ENCODE measurements at regions not wholly inside any gene's neighbourhood (a gene's known extent, or its start where the extent isn't known, plus 50 kb on each side); places are given as distances from the start of the nearest gene placed in this dataset.

DNA sequence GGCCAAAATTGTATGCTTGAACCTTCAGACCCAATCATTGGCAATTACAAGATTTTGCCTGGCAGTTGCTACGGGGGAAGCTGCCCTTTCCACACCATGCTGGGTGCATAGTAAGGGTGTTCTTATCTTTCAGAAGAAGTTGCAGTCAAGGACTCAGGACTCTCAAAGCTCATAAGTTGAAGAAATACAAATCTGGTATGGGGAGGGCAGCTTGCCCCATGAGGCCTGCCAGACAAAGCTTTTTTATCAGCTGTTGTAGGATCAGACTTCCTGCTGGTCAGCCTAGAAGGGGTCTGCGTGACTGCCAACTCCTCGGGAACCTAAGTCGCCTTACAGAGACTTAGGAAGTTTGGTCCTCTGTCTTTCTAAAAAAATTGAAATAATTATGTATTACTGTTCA lies 174.9 kb upstream of the TECRL start:
- TF ChIP-seq, protein P1, sequence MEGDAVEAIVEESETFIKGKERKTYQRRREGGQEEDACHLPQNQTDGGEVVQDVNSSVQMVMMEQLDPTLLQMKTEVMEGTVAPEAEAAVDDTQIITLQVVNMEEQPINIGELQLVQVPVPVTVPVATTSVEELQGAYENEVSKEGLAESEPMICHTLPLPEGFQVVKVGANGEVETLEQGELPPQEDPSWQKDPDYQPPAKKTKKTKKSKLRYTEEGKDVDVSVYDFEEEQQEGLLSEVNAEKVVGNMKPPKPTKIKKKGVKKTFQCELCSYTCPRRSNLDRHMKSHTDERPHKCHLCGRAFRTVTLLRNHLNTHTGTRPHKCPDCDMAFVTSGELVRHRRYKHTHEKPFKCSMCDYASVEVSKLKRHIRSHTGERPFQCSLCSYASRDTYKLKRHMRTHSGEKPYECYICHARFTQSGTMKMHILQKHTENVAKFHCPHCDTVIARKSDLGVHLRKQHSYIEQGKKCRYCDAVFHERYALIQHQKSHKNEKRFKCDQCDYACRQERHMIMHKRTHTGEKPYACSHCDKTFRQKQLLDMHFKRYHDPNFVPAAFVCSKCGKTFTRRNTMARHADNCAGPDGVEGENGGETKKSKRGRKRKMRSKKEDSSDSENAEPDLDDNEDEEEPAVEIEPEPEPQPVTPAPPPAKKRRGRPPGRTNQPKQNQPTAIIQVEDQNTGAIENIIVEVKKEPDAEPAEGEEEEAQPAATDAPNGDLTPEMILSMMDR (conservative IDR thresholded peaks at IDR 0.05; ENCODE audit: low read length): no peak
- no peak for DNase-seq (ENCODE audit: low read depth)
- H3K4me3 ChIP-seq (ENCODE audit: low read length): no peak overlapping the region

DNA sequence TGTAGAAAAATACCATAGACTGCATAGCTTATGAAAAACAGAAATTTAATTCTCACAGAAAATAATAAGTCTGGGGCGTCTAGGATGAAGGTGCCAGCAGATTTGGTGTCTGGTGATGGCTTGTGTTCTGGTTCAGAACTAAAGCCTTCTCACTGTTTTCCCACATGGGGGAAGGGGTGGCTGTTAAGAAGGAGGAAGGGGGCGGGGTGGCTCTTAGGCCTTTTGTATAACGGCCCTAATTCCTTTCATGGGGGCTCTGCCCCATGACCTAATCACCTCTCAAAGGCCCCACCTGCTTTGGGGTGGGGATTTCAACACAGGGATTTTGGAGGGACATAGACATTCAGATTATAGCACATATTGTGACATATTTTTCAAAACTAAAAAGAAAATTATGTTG lies 173.2 kb upstream of the TECRL start:
- TF ChIP-seq, protein P1 (conservative IDR thresholded peaks at IDR 0.05; ENCODE audit: low read length): no peak
- no peak for DNase-seq (ENCODE audit: low read depth)
- H3K4me3 ChIP-seq (ENCODE audit: low read length): no peak overlapping the region

DNA sequence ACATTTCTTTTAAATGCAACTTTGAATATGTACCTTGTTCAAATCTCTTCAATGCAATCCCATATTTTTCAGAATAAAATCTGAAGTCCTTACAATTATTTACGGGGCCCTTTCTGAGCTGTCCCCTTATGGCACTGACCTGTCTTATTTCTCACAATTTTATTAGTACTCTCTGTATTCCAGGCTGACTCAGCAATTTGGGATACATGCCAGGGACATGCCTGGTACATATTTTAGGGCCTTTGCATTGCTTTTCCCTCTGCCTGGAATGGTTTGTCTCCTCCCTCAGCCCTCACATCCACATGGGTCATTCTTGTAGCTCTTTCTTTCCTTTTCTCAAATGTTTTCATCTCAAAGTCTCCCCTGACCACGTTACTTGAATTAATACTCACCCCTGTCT lies 172.2 kb upstream of the TECRL start:
- H3K4me3 ChIP-seq (ENCODE audit: low read length): no peak overlapping the region
- DNase-seq (ENCODE audit: low read depth): peak; percentile 36
- TF ChIP-seq, protein P1 (conservative IDR thresholded peaks at IDR 0.05; ENCODE audit: low read length): no peak

DNA sequence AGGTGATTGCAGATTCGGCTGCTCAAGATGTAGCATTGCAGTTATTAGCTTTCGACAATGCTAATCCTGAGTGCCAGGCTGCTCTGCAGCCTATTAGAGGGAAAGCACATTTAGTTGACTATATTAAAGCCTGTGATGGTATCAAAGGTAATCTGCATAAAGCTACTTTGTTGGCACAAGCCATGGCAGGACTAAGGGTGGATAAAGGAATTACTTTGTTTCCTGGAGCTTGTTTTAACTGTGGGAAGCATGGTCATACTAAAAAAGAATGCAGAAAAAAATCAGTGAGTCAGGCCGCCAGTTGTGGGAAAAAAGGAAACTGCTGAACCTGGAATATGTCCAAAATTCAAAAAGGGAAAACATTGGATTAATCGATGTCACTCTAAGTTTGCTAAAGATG lies 154.9 kb upstream of the TECRL start:
- no peak for DNase-seq (ENCODE audit: low read depth)
- no peak overlapping the region for H3K4me3 ChIP-seq (ENCODE audit: low read length)
- TF ChIP-seq, protein P1 (conservative IDR thresholded peaks at IDR 0.05; ENCODE audit: low read length): no peak

DNA sequence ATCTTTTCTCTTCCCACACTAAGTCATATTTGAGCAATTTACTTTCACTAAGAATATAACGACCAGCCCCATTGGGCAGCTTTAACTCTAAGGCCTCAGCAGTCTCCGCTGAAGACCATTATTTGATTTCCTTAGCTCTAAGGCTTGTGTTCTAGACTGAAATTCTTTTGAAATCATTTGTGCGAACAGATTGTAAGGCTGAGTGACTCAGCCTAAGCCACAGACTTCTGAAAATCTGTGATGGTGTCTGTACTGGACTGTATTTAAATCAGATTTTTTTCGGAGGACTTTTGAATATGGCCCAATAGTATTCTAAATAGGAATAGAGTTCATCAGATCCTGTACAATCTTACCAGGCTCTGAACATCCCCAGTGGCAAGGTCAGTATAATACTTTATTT lies 150.3 kb upstream of the TECRL start:
- DNase-seq (ENCODE audit: low read depth): no peak
- H3K4me3 ChIP-seq (ENCODE audit: low read length): no peak overlapping the region
- TF ChIP-seq, protein P1 (conservative IDR thresholded peaks at IDR 0.05; ENCODE audit: low read length): no peak

DNA sequence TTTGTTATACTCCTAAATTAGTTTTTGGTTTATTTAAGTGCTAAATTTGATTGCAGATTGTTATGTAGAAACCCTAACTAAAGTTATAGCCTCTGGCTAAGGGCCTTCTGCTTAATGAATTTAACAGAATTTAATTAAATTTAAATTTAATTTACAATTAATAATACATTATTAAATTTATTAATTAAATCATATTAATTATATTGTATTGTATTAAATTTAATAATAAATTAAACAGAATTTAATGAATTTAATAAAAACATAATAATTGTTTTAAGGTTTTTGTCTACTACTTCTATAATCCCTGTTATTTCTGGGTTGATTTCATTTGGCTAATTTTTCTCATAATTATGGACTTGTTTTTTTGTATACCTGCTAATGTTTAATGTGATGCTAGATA lies 141.9 kb upstream of the TECRL start:
- DNase-seq (ENCODE audit: low read depth): no peak
- no peak overlapping the region for H3K4me3 ChIP-seq (ENCODE audit: low read length)
- TF ChIP-seq, protein P1 (conservative IDR thresholded peaks at IDR 0.05; ENCODE audit: low read length): no peak

DNA sequence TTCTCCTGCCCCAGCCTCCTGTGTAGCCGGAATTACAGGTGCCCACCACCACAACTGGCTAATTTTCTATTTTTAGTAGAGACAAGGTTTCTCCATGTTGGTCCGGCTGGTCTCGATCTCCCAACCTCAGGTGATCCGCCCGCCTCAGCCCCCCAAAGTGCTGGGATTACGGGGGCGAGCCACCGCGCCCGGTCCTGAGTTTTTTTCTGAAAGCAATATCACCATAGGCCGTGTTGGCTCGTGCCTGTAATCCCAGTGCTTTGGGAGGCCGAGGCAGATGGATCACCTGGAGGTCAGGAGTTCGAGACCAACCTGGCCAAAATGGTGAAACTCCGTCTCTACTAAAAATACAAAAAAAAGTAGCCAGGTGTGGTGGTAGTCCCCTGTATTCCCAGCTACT lies 136.3 kb upstream of the TECRL start:
- DNase-seq (ENCODE audit: low read depth): no peak
- TF ChIP-seq, protein P1 (conservative IDR thresholded peaks at IDR 0.05; ENCODE audit: low read length): no peak
- H3K4me3 ChIP-seq (ENCODE audit: low read length): no peak overlapping the region

Measured in AG10803 (cell line).